Mesenchymal stem cell (in vitro differentiated cells and primary cell): ENCODE measurements at regions not wholly inside any gene's neighbourhood (a gene's known extent, or its start where the extent isn't known, plus 50 kb on each side); places are given as distances from the start of the nearest gene placed in this dataset.

ENCODE experiments used
- DNase-seq: peaks from one replicate; pipeline ENCODE4 v3.0.0-alpha.2; 2013
- H2AFZ ChIP-seq: one replicate; pipeline ENCODE4 v1.6.1; 2013; ENCODE audit warnings: low read depth, mild to moderate bottlenecking, control low read depth, inconsistent platforms, low read length, moderate library complexity
- H2AK5ac ChIP-seq: 2 replicates; pipeline ENCODE4 v1.6.1; 2013; ENCODE audit warnings: low read length, moderate library complexity, mild to moderate bottlenecking, inconsistent platforms; ENCODE audit not compliant: severe bottlenecking
- H2BK120ac ChIP-seq: one replicate; pipeline ENCODE4 v1.6.1; 2013; ENCODE audit warnings: low read depth, mild to moderate bottlenecking, inconsistent platforms, low read length, moderate library complexity
- H2BK12ac ChIP-seq, 2 experiments: one replicate each; pipeline ENCODE4 v1.6.1; 2013; ENCODE audit warnings: inconsistent platforms in 2 of 2, low read length in 2 of 2, mild to moderate bottlenecking in 2 of 2, moderate library complexity in 2 of 2, control low read depth in 1 of 2
- H2BK15ac ChIP-seq: one replicate; pipeline ENCODE4 v1.6.1; 2013; ENCODE audit warnings: mild to moderate bottlenecking, low read depth, inconsistent platforms; ENCODE audit not compliant: poor library complexity, severe bottlenecking
- H2BK5ac ChIP-seq: 2 replicates; pipeline ENCODE4 v1.6.1; 2013; ENCODE audit warnings: low read depth, mild to moderate bottlenecking, low read length, control low read depth, inconsistent platforms; ENCODE audit not compliant: poor library complexity, severe bottlenecking
- H3K14ac ChIP-seq, 2 experiments: one replicate each; pipeline ENCODE4 v1.6.1; 2013; ENCODE audit warnings: inconsistent platforms in 2 of 2, low read length in 2 of 2, control low read depth in 1 of 2, mild to moderate bottlenecking in 1 of 2, moderate library complexity in 1 of 2
- H3K18ac ChIP-seq, 2 experiments: one replicate each; pipeline ENCODE4 v1.6.1; 2013; ENCODE audit warnings: inconsistent platforms in 2 of 2, low read length in 2 of 2, control low read depth in 1 of 2, low read depth in 1 of 2, mild to moderate bottlenecking in 1 of 2
- H3K23ac ChIP-seq, 2 experiments: one replicate each; pipeline ENCODE4 v1.6.1; 2013; ENCODE audit warnings: inconsistent platforms in 2 of 2, low read length in 2 of 2, mild to moderate bottlenecking in 2 of 2, moderate library complexity in 2 of 2, control low read depth in 1 of 2
- H3K27ac ChIP-seq: 2 replicates; pipeline ENCODE4 v1.5.1; 2013; ENCODE audit warnings: mild to moderate bottlenecking, moderate library complexity, low read length, control low read depth, inconsistent platforms; ENCODE audit not compliant: poor library complexity, severe bottlenecking
- H3K27me3 ChIP-seq, 2 experiments: 2 replicates each; pipeline versions ENCODE4 v1.6.1 to v1.7.0; 2013; ENCODE audit warnings: low read length in 2 of 2, mild to moderate bottlenecking in 2 of 2, moderate library complexity in 2 of 2, control low read depth in 1 of 2, inconsistent platforms in 1 of 2; ENCODE audit not compliant: control insufficient read depth in 1 of 2, insufficient read depth in 1 of 2
- H3K36me3 ChIP-seq, 2 experiments: 2 replicates each; pipeline versions ENCODE4 v1.6.1 to v1.7.0; 2013; ENCODE audit warnings: low read length in 2 of 2, control low read depth in 1 of 2, inconsistent platforms in 1 of 2, low read depth in 1 of 2, mild to moderate bottlenecking in 1 of 2; ENCODE audit not compliant: insufficient read depth in 2 of 2, control insufficient read depth in 1 of 2
- H3K4ac ChIP-seq, 2 experiments: one replicate each; pipeline ENCODE4 v1.6.1; 2013; ENCODE audit warnings: inconsistent platforms in 2 of 2, low read length in 2 of 2, mild to moderate bottlenecking in 2 of 2, moderate library complexity in 2 of 2, control low read depth in 1 of 2, low read depth in 1 of 2
- H3K4me1 ChIP-seq: 2 replicates; pipeline ENCODE4 v1.6.1; 2013; ENCODE audit warnings: low read depth, low read length, control low read depth; ENCODE audit not compliant: control insufficient read depth, insufficient read depth
- H3K4me2 ChIP-seq: 2 replicates; pipeline ENCODE4 v1.6.1; 2013; ENCODE audit warnings: low read length, mild to moderate bottlenecking, inconsistent platforms; ENCODE audit not compliant: poor library complexity, severe bottlenecking
- H3K4me3 ChIP-seq, 2 experiments: 2 replicates each; pipeline versions ENCODE4 v1.5.1 to v1.7.0; 2013; ENCODE audit warnings: low read length in 2 of 2, mild to moderate bottlenecking in 2 of 2, control low read depth in 1 of 2, low read depth in 1 of 2; ENCODE audit not compliant: insufficient read depth in 1 of 2
- H3K79me1 ChIP-seq: replicated peaks from 2 replicates; pipeline ENCODE4 v1.6.1; 2013; ENCODE audit warnings: mild to moderate bottlenecking, control low read depth, low read length, inconsistent platforms; ENCODE audit not compliant: poor library complexity, severe bottlenecking
- H3K9ac ChIP-seq: 2 replicates; pipeline ENCODE4 v1.7.0; 2013; ENCODE audit warnings: mild to moderate bottlenecking, low read length, moderate library complexity
- H3K9me3 ChIP-seq: 2 replicates; pipeline ENCODE4 v1.7.0; 2013; ENCODE audit warnings: mild to moderate bottlenecking, low read length; ENCODE audit not compliant: control insufficient read depth
- H4K8ac ChIP-seq: one replicate; pipeline ENCODE4 v1.6.1; 2013; ENCODE audit warnings: inconsistent platforms, mild to moderate bottlenecking, low read length, moderate library complexity
- H4K91ac ChIP-seq: one replicate; pipeline ENCODE4 v1.6.1; 2013; ENCODE audit warnings: mild to moderate bottlenecking, low read length, inconsistent platforms
- WGBS: methylation state at CpG from one replicate; pipeline ENCODE4 v1.1.7; 2013; ENCODE audit warnings: mixed read lengths; 5-methylcytosine and 5-hydroxymethylcytosine counted together

DNA sequence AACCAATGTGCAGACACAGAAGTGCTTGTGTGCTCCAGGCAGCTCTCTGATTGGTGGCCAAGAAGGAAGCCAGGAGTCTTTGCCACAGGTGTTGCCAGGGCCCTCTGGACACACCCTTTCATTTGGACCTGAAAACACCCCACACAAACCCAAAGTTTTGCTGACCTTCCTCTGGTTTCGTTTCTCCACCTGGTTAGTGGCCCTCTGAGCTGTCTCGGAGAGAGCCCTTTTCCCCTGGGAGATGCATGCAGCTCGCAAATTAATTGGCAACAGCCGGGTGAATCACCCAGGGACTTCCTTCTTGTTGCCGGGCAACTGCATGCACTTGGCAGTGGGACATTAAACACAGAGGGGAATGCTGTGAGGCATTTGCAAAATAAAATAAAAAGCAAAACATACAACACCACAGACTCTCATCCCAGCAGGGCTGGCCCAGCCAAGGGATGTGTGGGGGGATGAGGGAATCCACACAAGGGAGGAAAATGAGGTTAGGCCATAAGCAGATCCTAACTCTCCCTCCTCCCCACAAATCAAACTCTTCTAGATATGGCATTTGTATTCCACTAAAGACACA is 286.6 kb downstream of the SOX9 start:
- H2AFZ ChIP-seq = no peak overlapping the region
- 0% methylated on average over 3 of the region's 5 CpGs for WGBS
- H3K27me3 ChIP-seq = no peaks in the 10 kb centered on the region
- H3K4me3 ChIP-seq = peak overlapping the region in 1 of 2 experiments; percentile 31
- H3K23ac ChIP-seq = no peak overlapping the region
- H2BK120ac ChIP-seq = no peak overlapping the region
- no peak overlapping the region for H2BK5ac ChIP-seq
- H4K8ac ChIP-seq = peak overlapping the region; percentile 54
- peaks cover 46% of the 10 kb centered on the region for H3K79me1 ChIP-seq
- no peaks in the 10 kb centered on the region for H3K9me3 ChIP-seq
- H3K9ac ChIP-seq = peak overlapping the region; percentile 81
- no peak overlapping the region for H3K14ac ChIP-seq
- H2BK15ac ChIP-seq = no peak overlapping the region
- peak overlapping the region; percentile 44 for H4K91ac ChIP-seq
- peak overlapping the region; percentile 48 for H3K4me2 ChIP-seq
- peak overlapping the region in 1 of 2 experiments; percentile 79 for H3K18ac ChIP-seq
- peak overlapping the region; percentile 67 for H3K27ac ChIP-seq
- peaks cover 0 to 10% of the 10 kb centered on the region in 2 experiments for H3K36me3 ChIP-seq
- H2BK12ac ChIP-seq = no peak overlapping the region
- no peak overlapping the region for H2AK5ac ChIP-seq
- peaks cover 28% of the 10 kb centered on the region for H3K4me1 ChIP-seq
- DNase-seq = peak; percentile 97
- H3K4ac ChIP-seq = peak overlapping the region in 1 of 2 experiments; percentile 61

DNA sequence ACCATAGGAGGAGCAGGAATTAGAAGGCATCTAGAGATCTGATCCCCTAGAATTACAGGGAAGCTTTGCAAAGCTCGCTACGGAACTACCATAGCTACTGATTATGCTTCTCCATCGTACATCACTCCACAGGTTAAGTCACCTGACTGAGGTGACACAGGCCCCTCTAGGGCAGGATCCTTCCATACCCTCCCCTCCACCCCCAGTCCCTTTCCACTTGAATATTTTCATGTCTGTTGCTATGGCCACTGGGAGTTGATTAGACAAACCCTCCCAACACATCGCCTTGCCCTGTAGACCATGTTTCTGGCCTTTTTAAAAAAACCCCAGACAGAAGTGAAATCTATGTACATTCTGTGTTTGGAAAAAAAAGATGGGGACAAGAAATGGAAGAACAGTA is 287.1 kb downstream of the SOX9 start:
- DNase-seq = no peak
- H3K27me3 ChIP-seq = no peaks in the 10 kb centered on the region

DNA sequence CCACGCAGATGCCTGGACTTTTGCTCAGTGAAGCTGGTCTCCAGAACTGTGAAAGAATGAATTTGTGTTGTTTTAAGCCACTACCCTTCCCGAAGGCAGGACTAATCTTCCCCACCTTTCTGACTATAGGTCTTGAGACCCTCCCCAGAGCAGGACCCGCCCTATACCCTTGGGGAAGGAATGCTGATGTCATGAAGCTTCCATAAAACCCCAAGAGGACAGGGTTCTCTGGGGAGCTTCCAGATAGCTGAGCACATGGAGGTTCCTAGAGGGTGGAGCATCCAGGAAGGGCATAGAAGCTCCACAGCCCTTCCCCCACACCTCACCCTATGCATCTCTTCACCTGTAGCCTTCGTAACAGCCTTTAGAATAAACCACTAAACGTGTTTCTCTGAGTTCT is 287.8 kb downstream of the SOX9 start:
- 96% methylated on average over 2 of the region's 5 CpGs for whole genome bisulfite sequencing

More for the DNA sequence above, 287.1 kb downstream of the SOX9 start:
- Histone ChIP-seq H2BK12ac (peak overlapping the region in 1 of 2 experiments; percentile 37), H3K4me3 (peak overlapping the region in 1 of 2 experiments; percentile 31), H4K91ac (peak overlapping the region; percentile 59), H2BK15ac (peak overlapping the region; percentile 78), H3K27ac (peak overlapping the region; percentile 50), H3K4me1 (peaks cover 28% of the 10 kb centered on the region), H3K4ac (peak overlapping the region; percentile 37 to 61), H3K4me2 (no peak overlapping the region), H3K9me3 (no peaks in the 10 kb centered on the region), H3K23ac (no peak overlapping the region), H4K8ac (no peak overlapping the region), H3K14ac (no peak overlapping the region), H2AK5ac (peak overlapping the region; percentile 68), H3K79me1 (peaks cover 45% of the 10 kb centered on the region), H3K18ac (peak overlapping the region in 1 of 2 experiments; percentile 79), H2AFZ (no peak overlapping the region), H2BK5ac (no peak overlapping the region), H3K9ac (peak overlapping the region; percentile 81), H3K36me3 (peaks cover 0 to 5% of the 10 kb centered on the region in 2 experiments), H2BK120ac (no peak overlapping the region)
- WGBS = over 99% methylated on average over 3 of the region's 4 CpGs

DNA sequence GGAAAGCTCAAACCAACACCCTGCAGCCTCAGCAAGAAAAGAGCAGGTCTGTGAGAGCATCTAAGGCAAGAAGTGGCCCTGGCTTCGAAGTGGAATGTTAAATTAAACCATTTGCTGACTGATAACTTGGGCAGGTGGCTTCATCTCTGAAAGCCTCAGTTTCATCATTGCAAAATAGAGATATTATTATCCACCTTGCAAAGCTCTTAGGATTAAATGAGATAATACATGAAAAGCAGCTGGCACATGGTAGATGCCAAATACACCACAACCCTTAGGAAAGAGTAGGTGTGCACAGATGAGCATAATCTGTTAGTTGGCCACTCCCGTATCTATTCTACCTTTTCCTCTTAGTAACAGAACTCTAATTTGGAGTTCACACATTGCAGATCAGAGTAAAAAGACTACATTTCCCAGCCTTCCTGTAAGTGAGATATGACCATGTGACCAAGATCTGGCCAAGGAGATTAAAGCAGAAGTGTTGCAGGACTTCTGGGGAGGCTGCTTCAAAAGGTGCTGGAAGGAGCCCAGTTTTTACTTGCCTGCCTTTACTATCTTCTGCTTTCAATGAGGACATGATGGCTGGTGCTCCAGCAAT is 288.7 kb downstream of the SOX9 start:
- Histone ChIP-seq H3K4me2 (no peak overlapping the region), H2AFZ (no peak overlapping the region), H2BK12ac (peak overlapping the region in 1 of 2 experiments; percentile 66), H3K18ac (no peak overlapping the region), H3K36me3 (peaks cover 0 to 12% of the 10 kb centered on the region in 2 experiments), H4K91ac (no peak overlapping the region), H3K4me1 (peaks cover 30% of the 10 kb centered on the region), H4K8ac (no peak overlapping the region), H2BK15ac (peak overlapping the region; percentile 12), H3K27me3 (no peaks in the 10 kb centered on the region), H3K23ac (no peak overlapping the region), H2AK5ac (peak overlapping the region; percentile 64), H3K4ac (peak overlapping the region in 1 of 2 experiments; percentile 73), H3K79me1 (peaks cover 53% of the 10 kb centered on the region), H2BK5ac (no peak overlapping the region), H3K27ac (no peak overlapping the region), H3K9me3 (no peaks in the 10 kb centered on the region), H3K14ac (peak overlapping the region in 1 of 2 experiments; percentile 51), H3K9ac (no peak overlapping the region), H3K4me3 (no peak overlapping the region), H2BK120ac (no peak overlapping the region)
- DNase-seq = no peak
- 100% methylated on average over 2 of the region's 2 CpGs for WGBS

More for the DNA sequence above, 287.8 kb downstream of the SOX9 start:
- Histone ChIP-seq H2BK12ac (peak overlapping the region in 1 of 2 experiments; percentile 67), H3K4me3 (no peak overlapping the region), H3K18ac (peak overlapping the region in 1 of 2 experiments; percentile 63), H2BK5ac (no peak overlapping the region), H3K4me2 (no peak overlapping the region), H3K4ac (peak overlapping the region; percentile 7 to 68), H3K27me3 (no peaks in the 10 kb centered on the region), H2AFZ (no peak overlapping the region), H3K79me1 (peaks cover 49% of the 10 kb centered on the region), H2BK15ac (no peak overlapping the region), H3K27ac (no peak overlapping the region), H3K9me3 (no peaks in the 10 kb centered on the region), H3K23ac (no peak overlapping the region), H4K8ac (no peak overlapping the region), H3K4me1 (peaks cover 28% of the 10 kb centered on the region), H3K36me3 (peaks cover 0 to 8% of the 10 kb centered on the region in 2 experiments), H3K14ac (no peak overlapping the region), H2AK5ac (peak overlapping the region; percentile 68), H2BK120ac (no peak overlapping the region), H4K91ac (no peak overlapping the region), H3K9ac (no peak overlapping the region)
- DNase-seq = no peak
